Liver (tissue), 8 donors: ENCODE measurements at regions not wholly inside any gene's neighbourhood (a gene's known extent, or its start where the extent isn't known, plus 50 kb on each side); places are given as distances from the start of the nearest gene placed in this dataset.

Experiments
- DNase-seq: peaks from one replicate; pipeline ENCODE4 v3.0.0-alpha.2; 2017; ENCODE audit warnings: low spot score
- H3K27ac ChIP-seq, 2 donors: one replicate each; pipeline ENCODE4 v1.7.0; 2013; ENCODE audit warnings: inconsistent platforms in 2 of 2, low read length in 2 of 2, control low read depth in 1 of 2, low read depth in 1 of 2, mild to moderate bottlenecking in 1 of 2
- H3K27me3 ChIP-seq, 4 donors: one replicate each; pipeline versions ENCODE4 v1.6.1 to v1.7.0; 2013; ENCODE audit warnings: low read length in 3 of 4, inconsistent platforms in 1 of 4, mild to moderate bottlenecking in 1 of 4, moderate library complexity in 1 of 4; ENCODE audit not compliant: control insufficient read depth in 4 of 4, insufficient read depth in 4 of 4
- H3K36me3 ChIP-seq, 4 donors: one replicate each; pipeline versions ENCODE4 v1.6.1 to v1.7.0; 2013; ENCODE audit warnings: low read length in 3 of 4, mild to moderate bottlenecking in 3 of 4, low read depth in 1 of 4, moderate library complexity in 1 of 4; ENCODE audit not compliant: control insufficient read depth in 4 of 4, insufficient read depth in 3 of 4
- H3K4me1 ChIP-seq, 4 donors: one replicate each; pipeline versions ENCODE4 v1.6.1 to v1.7.0; 2013; ENCODE audit warnings: low read length in 3 of 4, mild to moderate bottlenecking in 3 of 4, moderate library complexity in 1 of 4; ENCODE audit not compliant: control insufficient read depth in 4 of 4, insufficient read depth in 4 of 4
- H3K4me3 ChIP-seq, 3 donors: one replicate each; pipeline versions ENCODE4 v1.6.1 to v1.7.0; 2013; ENCODE audit warnings: low read length in 3 of 3, control low read depth in 1 of 3, low read depth in 1 of 3, mild to moderate bottlenecking in 1 of 3
- H3K9ac ChIP-seq, 2 donors: one replicate each; pipeline ENCODE4 v1.7.0; 2013; ENCODE audit warnings: low read length in 2 of 2, mild to moderate bottlenecking in 2 of 2, moderate library complexity in 2 of 2, control low read depth in 1 of 2, low read depth in 1 of 2
- H3K9me3 ChIP-seq, 4 donors: one replicate each; pipeline versions ENCODE4 v1.6.1 to v1.7.0; 2013; ENCODE audit warnings: low read length in 3 of 4; ENCODE audit not compliant: control insufficient read depth in 4 of 4
- EGR1 ChIP-seq, 2 donors: IDR thresholded peaks; 2 replicates each; pipeline ENCODE4 v1.6.1; 2016 to 2018; ENCODE audit warnings: antibody characterized with exemption in 2 of 2, low read depth in 2 of 2
- FOXA1 ChIP-seq: IDR thresholded peaks from 2 replicates; pipeline ENCODE4 v1.6.1; 2016; ENCODE audit warnings: antibody characterized with exemption
- FOXA2 ChIP-seq: IDR thresholded peaks from 2 replicates; pipeline ENCODE4 v1.6.1; 2016; ENCODE audit warnings: antibody characterized with exemption
- GABPA ChIP-seq, 2 donors: IDR thresholded peaks in 1 of 2; conservative IDR thresholded peaks in 1 of 2; 2 replicates each; pipeline ENCODE4 v1.6.1; 2016; ENCODE audit warnings: antibody characterized with exemption in 2 of 2, mild to moderate bottlenecking in 1 of 2, moderate library complexity in 1 of 2
- HNF4A ChIP-seq, 2 donors: conservative IDR thresholded peaks; 2 replicates each; pipeline ENCODE4 v1.6.1; 2016; ENCODE audit warnings: antibody characterized with exemption in 2 of 2, mild to moderate bottlenecking in 2 of 2
- HNF4G ChIP-seq: IDR thresholded peaks from 2 replicates; pipeline ENCODE4 v1.6.1; 2016; ENCODE audit warnings: antibody characterized with exemption
- JUND ChIP-seq, 2 donors: IDR thresholded peaks; 2 replicates each; pipeline ENCODE4 v1.6.1; 2016; ENCODE audit warnings: antibody characterized with exemption in 2 of 2
- NR2F2 ChIP-seq: IDR thresholded peaks from 2 replicates; pipeline ENCODE4 v1.6.1; 2016; ENCODE audit warnings: antibody characterized with exemption
- RAD21 ChIP-seq, 2 donors: IDR thresholded peaks; 2 replicates each; pipeline ENCODE4 v1.6.1; 2016; ENCODE audit warnings: antibody characterized with exemption in 2 of 2, mild to moderate bottlenecking in 2 of 2
- SP1 ChIP-seq: IDR thresholded peaks from 2 replicates; pipeline ENCODE4 v1.6.1; 2018; ENCODE audit warnings: antibody characterized with exemption, mild to moderate bottlenecking
- TAF1 ChIP-seq: conservative IDR thresholded peaks from 2 replicates; pipeline ENCODE4 v1.6.1; 2016; ENCODE audit warnings: antibody characterized with exemption, mild to moderate bottlenecking
- YY1 ChIP-seq: IDR thresholded peaks from 2 replicates; pipeline ENCODE4 v1.6.1; 2016; ENCODE audit warnings: antibody characterized with exemption, mild to moderate bottlenecking
- ZBTB33 ChIP-seq: IDR thresholded peaks from 2 replicates; pipeline ENCODE4 v1.6.1; 2016; ENCODE audit warnings: antibody characterized with exemption
- WGBS: extraction: QIAGEN DNeasy Blood & Tissue Kit; methylation state at CpG from one replicate; pipeline ENCODE4 v1.1.7; 2013; 5-methylcytosine and 5-hydroxymethylcytosine counted together
- TF ChIP-seq, protein P1 (sequence below): fragments of 150-350 bp; IDR thresholded peaks from 2 replicates; pipeline ENCODE4 v1.5.1; 2017; ENCODE audit warnings: improper control_type of control experiment, low read depth, low read length; ENCODE audit not compliant: missing input control
- TF ChIP-seq, protein P2 (sequence below): IDR thresholded peaks from 2 replicates; pipeline ENCODE4 v1.6.1; 2016; ENCODE audit warnings: antibody characterized with exemption, mild to moderate bottlenecking
- TF ChIP-seq, protein P3 (sequence below): IDR thresholded peaks from 2 replicates; pipeline ENCODE4 v1.6.1; 2016; ENCODE audit warnings: antibody characterized with exemption
- TF ChIP-seq, protein P4 (sequence below): IDR thresholded peaks from 2 replicates; pipeline ENCODE4 v1.6.1; 2016; ENCODE audit warnings: antibody characterized with exemption
- donor health status: healthy.
- donor health status: healthy.
- donor health status: healthy.
- donor health status: healthy.
- donor health status: healthy.

DNA sequence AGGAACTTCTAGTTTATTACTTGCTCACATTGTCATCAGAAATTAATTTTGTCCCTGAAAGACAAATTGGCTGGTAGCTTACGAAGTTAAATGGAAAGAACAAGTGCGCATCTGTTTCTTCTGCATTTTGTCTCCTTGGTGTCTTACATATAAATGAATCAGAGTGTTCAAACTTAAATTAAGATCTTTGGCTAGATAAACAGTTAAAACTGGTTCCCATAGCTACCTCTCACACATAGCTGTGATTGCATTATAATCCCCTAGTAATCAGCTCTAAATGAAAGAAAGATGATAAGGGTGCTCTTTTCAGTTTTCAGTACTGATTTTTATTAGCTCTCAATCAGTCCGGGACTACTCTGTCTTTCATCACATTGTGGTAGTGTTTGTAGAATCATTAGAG lies 124.2 kb upstream of the LMO4 start:
- DNase-seq: no peak
- WGBS: 79% methylated on average over 3 of the region's 3 CpGs
- H3K9ac ChIP-seq: no peak overlapping the region
- no peaks in the 10 kb centered on the region for H3K9me3 ChIP-seq
- H3K27me3 ChIP-seq: peaks cover 0 to 4% (median under 1%) of the 10 kb centered on the region in 4 donors
- no peak overlapping the region for H3K27ac ChIP-seq
- TF ChIP-seq ZBTB33 (no peak), TAF1 (no peak), HNF4A (conservative IDR thresholded peaks at IDR 0.05) (no peak), FOXA2 (no peak), EGR1 (IDR thresholded peaks at IDR 0.05; ENCODE audit: low read depth in 2 of 2) (no peak), RAD21 (IDR thresholded peaks at IDR 0.05) (no peak), NR2F2 (no peak), JUND (IDR thresholded peaks at IDR 0.05) (no peak), GABPA (IDR thresholded peaks at IDR 0.05 in 1 of 2, conservative IDR thresholded peaks at IDR 0.05 in 1 of 2) (no peak), YY1 (no peak), SP1 (no peak)
- TF ChIP-seq, protein P1, sequence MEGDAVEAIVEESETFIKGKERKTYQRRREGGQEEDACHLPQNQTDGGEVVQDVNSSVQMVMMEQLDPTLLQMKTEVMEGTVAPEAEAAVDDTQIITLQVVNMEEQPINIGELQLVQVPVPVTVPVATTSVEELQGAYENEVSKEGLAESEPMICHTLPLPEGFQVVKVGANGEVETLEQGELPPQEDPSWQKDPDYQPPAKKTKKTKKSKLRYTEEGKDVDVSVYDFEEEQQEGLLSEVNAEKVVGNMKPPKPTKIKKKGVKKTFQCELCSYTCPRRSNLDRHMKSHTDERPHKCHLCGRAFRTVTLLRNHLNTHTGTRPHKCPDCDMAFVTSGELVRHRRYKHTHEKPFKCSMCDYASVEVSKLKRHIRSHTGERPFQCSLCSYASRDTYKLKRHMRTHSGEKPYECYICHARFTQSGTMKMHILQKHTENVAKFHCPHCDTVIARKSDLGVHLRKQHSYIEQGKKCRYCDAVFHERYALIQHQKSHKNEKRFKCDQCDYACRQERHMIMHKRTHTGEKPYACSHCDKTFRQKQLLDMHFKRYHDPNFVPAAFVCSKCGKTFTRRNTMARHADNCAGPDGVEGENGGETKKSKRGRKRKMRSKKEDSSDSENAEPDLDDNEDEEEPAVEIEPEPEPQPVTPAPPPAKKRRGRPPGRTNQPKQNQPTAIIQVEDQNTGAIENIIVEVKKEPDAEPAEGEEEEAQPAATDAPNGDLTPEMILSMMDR: no peak
- TF ChIP-seq, protein P2, sequence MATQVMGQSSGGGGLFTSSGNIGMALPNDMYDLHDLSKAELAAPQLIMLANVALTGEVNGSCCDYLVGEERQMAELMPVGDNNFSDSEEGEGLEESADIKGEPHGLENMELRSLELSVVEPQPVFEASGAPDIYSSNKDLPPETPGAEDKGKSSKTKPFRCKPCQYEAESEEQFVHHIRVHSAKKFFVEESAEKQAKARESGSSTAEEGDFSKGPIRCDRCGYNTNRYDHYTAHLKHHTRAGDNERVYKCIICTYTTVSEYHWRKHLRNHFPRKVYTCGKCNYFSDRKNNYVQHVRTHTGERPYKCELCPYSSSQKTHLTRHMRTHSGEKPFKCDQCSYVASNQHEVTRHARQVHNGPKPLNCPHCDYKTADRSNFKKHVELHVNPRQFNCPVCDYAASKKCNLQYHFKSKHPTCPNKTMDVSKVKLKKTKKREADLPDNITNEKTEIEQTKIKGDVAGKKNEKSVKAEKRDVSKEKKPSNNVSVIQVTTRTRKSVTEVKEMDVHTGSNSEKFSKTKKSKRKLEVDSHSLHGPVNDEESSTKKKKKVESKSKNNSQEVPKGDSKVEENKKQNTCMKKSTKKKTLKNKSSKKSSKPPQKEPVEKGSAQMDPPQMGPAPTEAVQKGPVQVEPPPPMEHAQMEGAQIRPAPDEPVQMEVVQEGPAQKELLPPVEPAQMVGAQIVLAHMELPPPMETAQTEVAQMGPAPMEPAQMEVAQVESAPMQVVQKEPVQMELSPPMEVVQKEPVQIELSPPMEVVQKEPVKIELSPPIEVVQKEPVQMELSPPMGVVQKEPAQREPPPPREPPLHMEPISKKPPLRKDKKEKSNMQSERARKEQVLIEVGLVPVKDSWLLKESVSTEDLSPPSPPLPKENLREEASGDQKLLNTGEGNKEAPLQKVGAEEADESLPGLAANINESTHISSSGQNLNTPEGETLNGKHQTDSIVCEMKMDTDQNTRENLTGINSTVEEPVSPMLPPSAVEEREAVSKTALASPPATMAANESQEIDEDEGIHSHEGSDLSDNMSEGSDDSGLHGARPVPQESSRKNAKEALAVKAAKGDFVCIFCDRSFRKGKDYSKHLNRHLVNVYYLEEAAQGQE: no peak
- TF ChIP-seq, protein P3, sequence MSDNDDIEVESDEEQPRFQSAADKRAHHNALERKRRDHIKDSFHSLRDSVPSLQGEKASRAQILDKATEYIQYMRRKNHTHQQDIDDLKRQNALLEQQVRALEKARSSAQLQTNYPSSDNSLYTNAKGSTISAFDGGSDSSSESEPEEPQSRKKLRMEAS: no peak
- no peaks in the 10 kb centered on the region for H3K4me1 ChIP-seq
- no peaks in the 10 kb centered on the region for H3K36me3 ChIP-seq
- no peak overlapping the region for H3K4me3 ChIP-seq

DNA sequence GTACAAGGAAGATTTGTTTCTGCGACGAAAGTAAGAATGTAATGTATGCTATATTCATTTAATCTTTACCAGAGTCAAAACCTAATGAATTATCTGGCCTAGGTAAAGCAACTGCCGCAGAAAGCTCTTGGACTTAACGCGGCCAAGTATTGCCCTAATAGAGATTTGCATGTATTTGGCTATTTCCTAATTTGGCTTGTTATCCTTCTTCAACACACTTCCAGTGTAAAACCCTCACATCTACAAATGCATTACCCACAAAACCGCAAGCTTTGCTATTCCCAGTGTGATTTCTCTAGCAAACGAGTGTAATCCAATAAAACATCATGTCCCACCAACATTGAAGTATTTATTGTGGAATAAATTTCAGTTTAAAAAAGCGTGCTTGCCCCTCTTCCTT lies 123.8 kb upstream of the LMO4 start:
- Histone ChIP-seq H3K36me3 (no peaks in the 10 kb centered on the region), H3K4me3 (no peak overlapping the region), H3K9ac (no peak overlapping the region), H3K27ac (no peak overlapping the region), H3K4me1 (no peaks in the 10 kb centered on the region), H3K27me3 (peaks cover 0 to 1% (median 0%) of the 10 kb centered on the region in 4 donors), H3K9me3 (no peaks in the 10 kb centered on the region)
- no peak for DNase-seq
- TF ChIP-seq, protein P4, sequence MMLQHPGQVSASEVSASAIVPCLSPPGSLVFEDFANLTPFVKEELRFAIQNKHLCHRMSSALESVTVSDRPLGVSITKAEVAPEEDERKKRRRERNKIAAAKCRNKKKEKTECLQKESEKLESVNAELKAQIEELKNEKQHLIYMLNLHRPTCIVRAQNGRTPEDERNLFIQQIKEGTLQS: no peak
- TF ChIP-seq HNF4G (no peak), FOXA2 (no peak), TAF1 (no peak), FOXA1 (no peak), JUND (IDR thresholded peaks at IDR 0.05) (no peak), NR2F2 (no peak), YY1 (no peak), EGR1 (IDR thresholded peaks at IDR 0.05; ENCODE audit: low read depth in 2 of 2) (no peak), SP1 (no peak)
- TF ChIP-seq, protein P2: no peak
- 78% methylated on average over 8 of the region's 8 CpGs for WGBS
